AG04450 (cell line): ENCODE measurements at regions not wholly inside any gene's neighbourhood (a gene's known extent, or its start where the extent isn't known, plus 50 kb on each side); places are given as distances from the start of the nearest gene placed in this dataset.

Source experiments
- CTCF ChIA-PET: fragments of 300-600, 350-600 bp; formaldehyde crosslinking; extraction: SDS; loops from one replicate; lab custom pipeline; 2022; ENCODE audit warnings: antibody characterized with exemption, inconsistent platforms; lab: Charles Lee
- POLR2A ChIA-PET: fragments of 350-600 bp; formaldehyde crosslinking; extraction: SDS; loops from one replicate; lab custom pipeline; 2021; ENCODE audit warnings: antibody characterized with exemption, inconsistent platforms; lab: Yijun Ruan, JAX
- DNase-seq: peaks from one replicate; pipeline ENCODE4 v3.0.0-alpha.2; 2011; ENCODE audit warnings: low read depth, low spot score
- H3K27ac ChIP-seq: one replicate; pipeline ENCODE4 v1.5.1; 2012; ENCODE audit warnings: low read depth, low read length, control low read depth
- H3K27me3 ChIP-seq: one replicate; pipeline ENCODE4 v1.6.0; 2012; ENCODE audit warnings: low read length; ENCODE audit not compliant: control insufficient read depth, insufficient read depth
- H3K4me3 ChIP-seq: 2 replicates; pipeline ENCODE4 v1.5.1; 2011; ENCODE audit warnings: mild to moderate bottlenecking, low read depth, low read length, control low read depth
- H3K9me3 ChIP-seq: 2 replicates; pipeline ENCODE4 v1.5.1; 2012; ENCODE audit warnings: low read length; ENCODE audit not compliant: control insufficient read depth, insufficient read depth
- TF ChIP-seq, protein P1 (sequence below): IDR thresholded peaks from 2 replicates; pipeline ENCODE4 v1.5.1; 2011; ENCODE audit warnings: low read depth, low read length, control low read depth, inconsistent platforms

DNA sequence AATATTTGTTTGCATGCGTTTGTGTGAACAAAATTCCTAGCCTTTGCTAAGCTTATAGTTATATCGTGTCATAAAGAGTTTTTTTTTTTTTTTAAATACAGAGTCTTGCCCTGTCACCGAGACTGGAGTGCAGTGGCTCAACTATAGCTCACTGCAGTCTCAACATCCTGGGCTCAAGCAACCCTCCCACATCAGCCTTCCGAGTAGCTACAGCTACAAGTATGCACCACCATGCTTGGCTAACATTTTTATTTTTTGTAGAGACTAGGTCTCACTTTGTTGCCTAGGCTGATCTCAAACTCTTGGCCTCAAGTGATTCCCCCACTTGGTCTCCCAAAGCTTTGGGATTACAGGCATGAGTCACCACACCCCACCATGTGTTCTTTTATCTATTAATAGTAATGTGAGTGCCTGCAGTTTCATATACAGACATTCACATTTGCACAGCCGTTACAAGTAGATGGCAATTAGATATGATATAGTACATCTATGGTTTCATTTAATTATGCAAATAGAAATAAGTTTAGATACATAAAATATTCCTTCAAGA is 848.6 kb downstream of the PDCD6IP start:
- Histone ChIP-seq H3K4me3 (no peak overlapping the region), H3K27ac (no peak overlapping the region), H3K27me3 (no peaks in the 10 kb centered on the region), H3K9me3 (no peaks in the 10 kb centered on the region)
- ChIA-PET CTCF (no interaction called here), POLR2A (no interaction called here)
- TF ChIP-seq, protein P1, sequence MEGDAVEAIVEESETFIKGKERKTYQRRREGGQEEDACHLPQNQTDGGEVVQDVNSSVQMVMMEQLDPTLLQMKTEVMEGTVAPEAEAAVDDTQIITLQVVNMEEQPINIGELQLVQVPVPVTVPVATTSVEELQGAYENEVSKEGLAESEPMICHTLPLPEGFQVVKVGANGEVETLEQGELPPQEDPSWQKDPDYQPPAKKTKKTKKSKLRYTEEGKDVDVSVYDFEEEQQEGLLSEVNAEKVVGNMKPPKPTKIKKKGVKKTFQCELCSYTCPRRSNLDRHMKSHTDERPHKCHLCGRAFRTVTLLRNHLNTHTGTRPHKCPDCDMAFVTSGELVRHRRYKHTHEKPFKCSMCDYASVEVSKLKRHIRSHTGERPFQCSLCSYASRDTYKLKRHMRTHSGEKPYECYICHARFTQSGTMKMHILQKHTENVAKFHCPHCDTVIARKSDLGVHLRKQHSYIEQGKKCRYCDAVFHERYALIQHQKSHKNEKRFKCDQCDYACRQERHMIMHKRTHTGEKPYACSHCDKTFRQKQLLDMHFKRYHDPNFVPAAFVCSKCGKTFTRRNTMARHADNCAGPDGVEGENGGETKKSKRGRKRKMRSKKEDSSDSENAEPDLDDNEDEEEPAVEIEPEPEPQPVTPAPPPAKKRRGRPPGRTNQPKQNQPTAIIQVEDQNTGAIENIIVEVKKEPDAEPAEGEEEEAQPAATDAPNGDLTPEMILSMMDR = no peak
- DNase-seq = no peak

- no peak overlapping the region for H3K4me3 ChIP-seq
- DNase-seq = no peak
- ChIA-PET CTCF (no interaction called here), POLR2A (no interaction called here)
- TF ChIP-seq, protein P1 = no peak
- H3K27ac ChIP-seq = no peak overlapping the region
- H3K27me3 ChIP-seq = no peaks in the 10 kb centered on the region
- H3K9me3 ChIP-seq = no peaks in the 10 kb centered on the region
Measured at GRCh38 chr3:34650131-34650530, 851.7 kb downstream of the PDCD6IP start.

DNA sequence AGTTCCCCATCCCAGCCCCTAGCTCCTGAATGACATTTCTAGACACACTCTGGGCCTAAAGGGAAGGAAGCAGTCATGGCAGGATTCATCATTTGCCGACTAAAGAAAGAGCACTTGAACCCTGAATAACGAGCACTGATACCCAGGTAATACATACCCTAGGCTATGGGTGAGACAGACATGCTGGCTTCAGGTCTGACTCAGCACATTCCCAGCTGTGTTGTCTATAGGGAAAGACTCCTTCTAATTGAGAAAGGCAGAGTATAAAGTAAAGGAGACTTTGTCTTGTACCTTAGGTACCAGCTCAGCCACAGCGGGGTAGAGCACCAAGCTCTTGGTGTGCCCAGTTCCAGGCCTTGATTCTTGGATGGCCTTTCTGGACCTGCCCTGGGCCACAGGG is 870.5 kb downstream of the PDCD6IP start:
- no peak overlapping the region for H3K27ac ChIP-seq
- TF ChIP-seq, protein P1 = no peak
- H3K4me3 ChIP-seq = no peak overlapping the region
- POLR2A ChIA-PET = interaction anchor here (0.6 kb wide), 1 partner anchor 456 kb away, joined by 3 read pairs; no protein-coding TSS in a partner anchor
- DNase-seq = no peak
- H3K9me3 ChIP-seq = peaks cover 18% of the 10 kb centered on the region
- no peaks in the 10 kb centered on the region for H3K27me3 ChIP-seq
- CTCF ChIA-PET = no interaction called here

DNA sequence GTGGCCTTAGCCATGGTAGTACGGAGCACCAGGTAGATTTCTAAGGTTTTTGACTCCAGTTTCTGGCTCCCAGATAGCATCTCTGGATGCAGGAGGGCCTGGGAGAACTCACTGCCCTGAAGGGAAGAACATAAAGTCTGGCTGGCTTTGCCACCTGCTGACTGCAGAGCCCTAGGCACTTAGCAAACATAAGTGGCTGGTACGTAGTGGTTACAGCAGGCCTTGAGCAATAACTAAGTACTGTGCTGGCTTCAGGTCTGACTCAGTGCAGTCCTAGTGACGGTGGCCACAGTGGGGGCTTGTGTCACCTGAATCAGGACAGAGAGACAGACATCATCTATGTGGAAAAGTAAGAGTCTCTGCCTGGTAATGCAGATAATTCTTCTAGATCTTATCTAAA is 871.1 kb downstream of the PDCD6IP start:
- H3K9me3 ChIP-seq = peaks cover 18% of the 10 kb centered on the region
- DNase-seq = no peak
- no peak overlapping the region for H3K27ac ChIP-seq
- POLR2A ChIA-PET = no interaction called here
- CTCF ChIA-PET = no interaction called here
- no peaks in the 10 kb centered on the region for H3K27me3 ChIP-seq
- TF ChIP-seq, protein P1 = no peak
- no peak overlapping the region for H3K4me3 ChIP-seq

DNA sequence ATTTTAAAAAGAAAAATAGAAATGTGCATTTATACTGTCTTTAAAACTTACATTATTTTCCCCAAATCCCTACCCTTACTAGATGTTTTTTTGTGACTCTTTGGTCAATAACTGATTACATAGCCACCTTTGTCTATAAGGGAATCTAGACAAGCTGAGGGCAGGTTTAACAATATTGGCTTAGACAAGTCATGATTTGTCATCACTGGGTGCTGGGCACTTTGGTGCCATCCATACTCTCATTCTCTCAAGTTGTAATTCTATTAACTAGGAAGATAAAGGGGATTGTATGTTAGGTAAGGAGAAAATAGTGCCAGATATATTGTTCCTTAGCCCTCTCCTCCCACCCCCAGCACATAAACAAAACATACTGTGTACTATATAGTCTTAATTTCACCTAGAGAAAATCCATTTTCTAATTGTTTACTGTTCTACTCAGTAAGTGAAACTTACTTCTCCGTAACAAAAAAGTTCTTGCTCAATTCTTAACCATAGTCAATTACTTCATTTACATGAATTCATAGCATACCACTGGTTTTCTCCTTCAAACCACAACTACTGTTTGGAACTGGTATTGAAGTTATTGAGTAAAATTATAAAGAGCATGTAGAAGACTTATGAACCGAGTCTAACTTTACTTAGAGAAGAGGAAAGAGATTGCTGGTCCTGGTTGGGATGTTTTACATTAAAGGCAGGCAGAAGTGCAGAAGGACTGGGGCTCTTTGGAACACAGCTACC is 877.1 kb downstream of the PDCD6IP start:
- H3K9me3 ChIP-seq = peaks cover 9% of the 10 kb centered on the region
- H3K27ac ChIP-seq = no peak overlapping the region
- no peak for DNase-seq
- no peak overlapping the region for H3K4me3 ChIP-seq
- TF ChIP-seq, protein P1 = no peak
- H3K27me3 ChIP-seq = no peaks in the 10 kb centered on the region
- ChIA-PET CTCF (no interaction called here), POLR2A (no interaction called here)
